ENCODE measurements at regions not wholly inside any gene's neighbourhood (a gene's known extent, or its start where the extent isn't known, plus 50 kb on each side); places are given as distances from the start of the nearest gene placed in this dataset.

DNA sequence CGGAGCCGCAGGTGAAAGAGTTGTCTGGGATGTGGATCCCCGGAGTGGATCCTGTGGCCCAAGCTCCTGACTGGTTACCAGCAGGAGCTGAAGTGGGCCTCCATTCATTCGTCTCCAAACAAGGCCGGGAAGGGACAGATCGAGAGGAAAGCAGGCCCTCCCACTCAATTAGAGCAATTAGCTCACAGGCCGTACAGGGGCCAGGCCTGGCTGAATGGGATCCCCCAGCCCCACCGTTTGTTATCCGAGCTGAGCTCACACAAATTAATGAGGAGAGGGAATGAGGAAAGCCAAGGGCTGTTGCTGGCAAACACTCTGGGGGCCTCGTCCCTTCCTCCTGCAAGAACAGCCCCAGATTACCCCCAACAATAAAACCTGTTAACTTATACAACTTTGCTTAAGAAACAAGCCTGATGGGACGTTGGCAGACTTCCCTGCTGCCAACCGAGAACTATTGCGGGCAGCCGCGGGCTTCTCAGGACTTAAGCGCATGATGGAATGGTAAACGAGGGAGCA, 338.0 kb downstream of the BCL11A start:
- no peak for TF ChIP-seq POLR2A (IDR thresholded peaks at IDR 0.05)
- TF ChIP-seq, protein P1, sequence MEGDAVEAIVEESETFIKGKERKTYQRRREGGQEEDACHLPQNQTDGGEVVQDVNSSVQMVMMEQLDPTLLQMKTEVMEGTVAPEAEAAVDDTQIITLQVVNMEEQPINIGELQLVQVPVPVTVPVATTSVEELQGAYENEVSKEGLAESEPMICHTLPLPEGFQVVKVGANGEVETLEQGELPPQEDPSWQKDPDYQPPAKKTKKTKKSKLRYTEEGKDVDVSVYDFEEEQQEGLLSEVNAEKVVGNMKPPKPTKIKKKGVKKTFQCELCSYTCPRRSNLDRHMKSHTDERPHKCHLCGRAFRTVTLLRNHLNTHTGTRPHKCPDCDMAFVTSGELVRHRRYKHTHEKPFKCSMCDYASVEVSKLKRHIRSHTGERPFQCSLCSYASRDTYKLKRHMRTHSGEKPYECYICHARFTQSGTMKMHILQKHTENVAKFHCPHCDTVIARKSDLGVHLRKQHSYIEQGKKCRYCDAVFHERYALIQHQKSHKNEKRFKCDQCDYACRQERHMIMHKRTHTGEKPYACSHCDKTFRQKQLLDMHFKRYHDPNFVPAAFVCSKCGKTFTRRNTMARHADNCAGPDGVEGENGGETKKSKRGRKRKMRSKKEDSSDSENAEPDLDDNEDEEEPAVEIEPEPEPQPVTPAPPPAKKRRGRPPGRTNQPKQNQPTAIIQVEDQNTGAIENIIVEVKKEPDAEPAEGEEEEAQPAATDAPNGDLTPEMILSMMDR (IDR thresholded peaks at IDR 0.05): no peak
